Cardiac septum (tissue), 1 donor: ENCODE measurements at regions not wholly inside any gene's neighbourhood (a gene's known extent, or its start where the extent isn't known, plus 50 kb on each side); places are given as distances from the start of the nearest gene placed in this dataset.

ENCODE experiments used
- DNase-seq: peaks from one replicate; pipeline ENCODE4 v3.0.0-alpha.2; 2020; ENCODE audit warnings: low spot score
- intact Hi-C: fragments of 100-400 bp; cut with DNase I; formaldehyde crosslinking; loops from one replicate; pipeline ENCODE4 v1.14.0; 2022
- donor health status: DM: no; HTN: no; CAD: no.

DNA sequence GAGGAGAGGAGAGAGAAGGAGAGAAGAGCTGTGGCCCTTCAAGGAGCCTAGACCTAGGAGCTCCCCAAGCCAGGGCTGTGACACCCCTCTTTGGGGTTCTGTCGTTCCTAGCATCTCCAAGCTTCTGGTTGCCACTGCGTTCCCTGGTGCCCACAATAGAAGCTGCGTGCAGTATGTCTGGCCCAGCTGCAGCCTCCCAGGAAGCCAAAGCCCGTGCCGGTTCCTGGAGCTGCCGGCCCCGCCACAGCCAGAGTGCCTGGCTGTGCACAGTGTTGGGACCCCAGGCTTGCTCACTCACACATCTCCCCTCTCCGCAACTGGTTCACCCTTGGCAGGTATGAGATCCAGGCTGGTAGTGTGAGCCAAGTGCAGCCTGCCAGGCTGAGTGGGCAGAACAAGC is 367.7 kb upstream of the MC4R start:
- intact Hi-C loops, result no loop called here
- DNase-seq, result no peak

DNA sequence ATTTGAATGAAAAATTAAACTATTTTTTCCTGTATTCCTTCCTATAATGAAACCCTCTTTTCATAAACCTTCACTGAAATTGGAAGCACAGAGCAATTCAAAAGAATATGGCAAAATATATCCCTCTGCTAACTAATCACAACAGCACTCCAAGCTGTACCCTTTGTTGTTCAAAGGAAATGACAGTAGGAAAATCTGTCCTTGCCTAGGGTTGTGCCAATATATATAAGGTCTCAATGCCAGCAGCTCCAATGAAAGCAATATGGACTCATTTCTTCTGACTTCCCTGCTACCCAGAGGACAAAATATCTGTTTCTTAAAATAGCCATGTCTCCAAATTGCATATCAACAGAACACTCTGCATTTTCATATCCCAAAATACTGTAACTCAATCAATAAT is 373.9 kb upstream of the MC4R start:
- intact Hi-C loops, result no loop called here
- no peak for DNase-seq

DNA sequence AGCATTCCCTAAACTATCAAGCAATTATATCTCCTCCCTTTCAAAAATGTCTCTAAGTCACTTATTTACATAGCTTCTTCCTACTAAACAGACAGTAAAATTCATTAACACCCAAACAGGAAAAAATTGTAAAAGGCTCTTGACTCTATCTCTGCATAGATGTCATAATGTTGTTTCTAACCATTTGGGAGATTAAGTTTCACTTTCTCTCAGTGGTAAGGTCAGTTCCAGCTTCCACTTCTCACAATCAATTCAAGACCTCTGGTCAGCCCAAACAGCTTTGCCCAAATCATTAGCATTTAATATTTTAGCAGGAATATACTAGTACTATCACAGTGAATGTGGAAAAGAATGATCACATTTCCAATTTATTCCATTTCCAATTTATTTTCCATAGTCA is 374.3 kb upstream of the MC4R start:
- no peak for DNase-seq
- intact Hi-C loops, result no loop called here

DNA sequence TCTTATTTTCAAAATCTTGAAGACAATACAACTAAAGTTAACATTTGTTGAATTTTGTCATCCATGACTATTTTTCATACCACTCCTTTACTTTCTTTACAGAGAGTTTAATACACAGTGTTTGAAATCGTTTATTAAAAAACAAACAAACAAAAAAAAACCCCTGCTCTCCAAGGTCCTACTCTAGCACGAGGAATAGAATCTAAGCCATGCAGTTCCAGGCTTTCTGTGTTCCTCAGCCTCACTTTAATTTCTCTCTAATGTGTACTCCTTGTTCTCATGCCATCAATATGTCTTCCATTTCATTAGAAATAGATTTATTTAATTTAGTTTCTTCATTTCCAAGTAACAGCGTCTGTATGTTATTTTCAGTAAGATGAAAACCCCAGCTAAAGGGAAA is 381.2 kb upstream of the MC4R start:
- DNase-seq, result no peak

DNA sequence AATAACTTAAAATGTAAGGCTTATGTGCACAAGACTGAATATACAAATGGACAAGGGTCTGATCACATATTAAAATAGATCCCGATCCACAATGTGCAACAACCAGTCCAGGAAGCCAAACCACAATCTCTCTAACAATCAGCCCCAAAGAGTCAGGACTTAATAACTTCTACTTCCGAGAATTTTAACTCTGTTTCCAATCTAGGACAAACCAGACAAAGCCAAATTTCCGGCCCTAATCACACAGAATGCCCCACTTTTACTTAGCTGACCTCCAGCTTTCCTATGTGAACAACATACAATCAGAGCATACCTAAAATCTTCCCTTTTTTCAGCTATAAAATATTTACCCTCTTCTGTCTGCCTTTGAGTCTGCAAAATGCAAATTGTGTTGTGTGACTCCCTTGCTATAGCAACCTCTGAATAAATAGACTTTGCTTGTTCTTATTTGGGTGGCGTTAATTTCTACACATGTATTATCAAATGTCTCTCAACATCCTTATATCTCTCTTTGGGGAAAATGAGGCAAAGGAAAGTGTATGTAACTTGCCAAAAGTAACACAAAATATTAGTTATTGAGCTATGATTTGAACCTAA is 381.9 kb upstream of the MC4R start:
- no peak for DNase-seq
- intact Hi-C loops, result no loop called here

More for the DNA sequence above, 381.2 kb upstream of the MC4R start:
- intact Hi-C loops, result no loop called here

DNA sequence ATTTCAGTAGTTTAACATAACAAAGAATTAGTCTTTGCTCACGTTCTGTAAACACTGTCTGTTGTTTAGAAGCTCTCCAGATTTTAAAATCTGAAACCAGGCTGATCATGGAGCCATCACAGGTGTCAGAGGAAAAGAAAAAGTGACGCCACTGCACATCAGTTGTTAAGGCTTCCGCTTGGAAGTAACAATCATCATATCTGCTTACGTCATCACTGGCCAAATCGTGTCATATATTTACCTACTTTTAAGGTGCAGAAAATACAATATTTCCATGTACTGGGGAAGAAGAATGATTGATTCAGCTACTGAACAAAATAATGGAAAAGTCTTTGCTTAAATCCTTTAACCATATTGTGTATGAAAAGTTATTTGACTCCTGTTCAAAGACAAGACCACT is 382.6 kb upstream of the MC4R start:
- intact Hi-C loops, result no loop called here
- no peak for DNase-seq

DNA sequence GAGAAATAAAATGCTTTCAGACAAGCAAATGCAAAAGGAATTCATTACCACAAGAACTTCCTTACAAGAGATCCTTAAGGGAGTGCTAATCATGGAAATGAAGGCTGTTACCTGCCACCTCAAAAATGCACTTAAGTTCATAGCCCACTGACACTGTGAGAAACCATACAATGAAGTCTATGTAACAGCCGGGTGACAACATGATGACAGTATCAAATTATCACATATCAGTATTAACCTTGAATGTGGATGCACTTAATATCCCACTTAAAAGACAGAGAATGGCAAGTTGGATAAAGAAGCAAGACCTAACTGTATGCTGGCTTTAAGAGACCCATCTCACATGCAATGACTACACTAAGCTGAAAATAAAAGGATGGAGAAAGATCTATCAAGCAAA is 403.4 kb upstream of the MC4R start:
- DNase-seq, result no peak
- intact Hi-C loops, result no loop called here

DNA sequence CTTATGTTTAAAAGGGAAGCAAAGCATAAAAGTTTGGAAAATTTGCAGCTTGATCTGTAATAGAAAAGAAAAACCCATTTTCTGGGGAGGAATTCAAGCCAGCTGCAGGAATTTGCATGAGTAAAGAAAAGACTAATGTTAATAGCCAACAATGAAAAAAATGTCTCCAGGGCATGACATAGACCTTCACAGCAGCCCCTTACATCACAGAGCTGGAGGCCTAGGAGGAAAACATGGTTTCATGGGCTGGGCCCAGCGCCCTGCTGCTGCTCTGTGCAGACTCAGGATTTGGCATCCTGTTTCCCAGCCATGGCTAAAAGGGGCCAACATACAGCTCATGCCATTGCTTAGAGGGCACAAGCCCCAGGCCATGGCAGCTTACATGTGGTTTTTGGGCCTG is 411.6 kb upstream of the MC4R start:
- DNase-seq, result no peak
- intact Hi-C loops, result no loop called here

DNA sequence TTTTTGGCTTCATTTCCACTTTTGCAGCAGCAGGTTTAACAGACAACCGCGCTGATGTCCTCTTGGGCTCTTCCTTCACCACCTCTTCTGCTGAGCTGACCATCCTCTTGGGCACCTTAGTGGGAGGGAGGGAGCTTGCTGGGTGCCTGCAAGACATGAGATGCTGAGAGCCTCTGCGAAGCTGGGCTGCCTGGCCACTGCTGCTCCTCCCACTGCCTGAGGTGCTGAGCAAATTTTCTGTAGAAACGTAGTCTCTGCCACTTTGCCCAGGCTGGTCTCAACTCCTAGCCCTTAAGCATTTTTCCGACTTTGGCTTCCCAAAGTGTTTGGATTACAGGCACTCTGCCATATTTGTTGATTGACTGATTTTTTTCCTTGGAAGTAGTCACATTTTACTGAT is 422.2 kb upstream of the MC4R start:
- DNase-seq, result no peak
- intact Hi-C loops, result no loop called here

DNA sequence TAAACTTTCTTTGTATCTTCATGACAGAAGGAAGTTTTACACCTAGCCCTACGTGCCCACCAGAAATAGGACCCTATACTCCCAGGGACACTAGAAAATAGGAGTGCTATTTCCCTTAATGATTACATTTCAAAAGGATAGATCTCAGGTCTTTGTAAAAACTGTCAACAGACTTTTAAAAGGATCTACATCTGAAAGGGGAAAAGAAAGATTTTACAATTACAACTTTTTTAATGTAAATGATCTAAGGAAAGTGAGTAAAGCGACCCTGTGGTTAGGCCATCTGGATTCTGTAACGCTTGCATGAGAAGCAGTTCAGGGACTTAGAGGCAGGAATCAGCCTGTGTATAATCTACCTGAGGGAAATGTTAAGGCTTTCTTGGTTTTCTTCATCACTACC is 431.8 kb upstream of the MC4R start:
- intact Hi-C loops, result no loop called here
- no peak for DNase-seq

DNA sequence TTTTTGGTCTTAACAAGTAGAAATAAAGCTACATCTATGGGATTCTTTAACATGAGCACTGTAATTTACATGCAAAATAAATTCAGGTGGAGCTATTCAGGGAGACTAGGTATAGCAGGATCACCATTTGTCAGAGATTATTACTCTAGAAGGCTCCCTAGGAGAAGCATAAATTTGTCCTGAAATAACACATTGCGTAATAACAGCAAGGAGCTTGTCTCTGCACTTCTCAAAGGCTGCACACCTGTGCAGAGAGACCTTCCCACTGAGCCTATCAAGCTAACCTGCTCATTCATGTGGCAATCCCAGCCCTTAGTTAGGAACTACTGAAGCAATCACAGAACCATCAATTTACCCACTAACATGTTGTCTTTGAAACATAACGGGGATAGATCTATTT is 437.4 kb upstream of the MC4R start:
- intact Hi-C loops, result no loop called here
- no peak for DNase-seq

DNA sequence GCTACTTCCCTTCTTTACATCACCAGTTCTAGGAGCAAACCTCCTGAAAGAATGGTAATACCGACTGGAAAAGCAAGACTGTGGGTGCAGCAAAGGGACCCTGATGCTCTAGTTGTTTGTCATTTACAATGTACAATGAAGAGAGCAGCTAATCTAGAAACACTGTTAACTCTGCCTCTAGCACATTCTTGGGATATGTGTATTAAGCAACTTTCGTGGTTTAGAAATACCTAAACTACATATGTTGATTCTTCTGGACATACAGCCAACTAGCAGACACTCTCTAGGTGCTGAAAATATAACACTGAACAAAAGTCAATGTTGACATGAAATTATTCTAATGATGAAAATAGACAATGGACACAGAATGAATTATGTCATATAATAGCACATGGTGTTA is 440.3 kb upstream of the MC4R start:
- intact Hi-C loops, result no loop called here

DNA sequence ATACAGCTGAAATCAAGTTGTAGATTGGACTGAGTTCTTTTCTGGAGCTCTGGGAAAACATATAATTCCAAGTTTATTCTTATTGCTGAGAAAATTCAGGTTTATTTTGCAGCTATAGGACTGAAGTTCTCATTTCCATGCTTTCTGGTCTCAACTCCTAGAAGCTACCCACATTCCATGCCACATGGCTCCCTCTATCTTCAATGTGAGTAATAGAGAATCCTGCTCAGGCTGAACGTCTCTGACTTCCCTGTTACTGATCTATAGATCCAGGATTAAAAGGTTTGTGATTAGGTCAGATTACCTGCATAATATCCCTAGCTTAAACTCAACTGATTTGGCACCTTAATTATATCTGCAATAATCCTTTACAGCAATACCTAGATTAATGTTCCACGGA is 453.8 kb upstream of the MC4R start:
- no peak for DNase-seq
- intact Hi-C loops, result loop anchor here (10.0 kb wide), 1 partner anchor 142 kb away; no protein-coding TSS in a partner anchor

More for the DNA sequence above, 440.3 kb upstream of the MC4R start:
- DNase-seq, result no peak

DNA sequence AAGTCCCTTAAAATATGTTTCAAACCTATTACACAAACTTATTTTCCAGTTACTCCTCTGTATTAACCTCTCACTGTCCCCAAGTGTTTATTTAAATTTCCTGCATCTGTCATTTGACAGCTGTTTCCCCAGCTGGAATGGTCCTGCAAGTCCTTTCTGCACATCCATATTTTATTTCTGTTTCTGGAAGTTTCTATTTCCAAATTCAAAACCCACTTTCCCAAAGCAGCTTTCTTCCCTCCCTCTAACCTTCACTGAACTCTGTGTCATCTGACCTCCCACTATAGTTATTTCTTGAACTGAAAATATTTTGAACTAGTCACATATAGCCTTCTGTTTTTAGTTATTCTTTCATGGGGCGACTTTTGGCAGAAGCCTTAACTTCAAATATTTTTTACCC is 459.4 kb upstream of the MC4R start:
- intact Hi-C loops, result no loop called here
- DNase-seq, result no peak

DNA sequence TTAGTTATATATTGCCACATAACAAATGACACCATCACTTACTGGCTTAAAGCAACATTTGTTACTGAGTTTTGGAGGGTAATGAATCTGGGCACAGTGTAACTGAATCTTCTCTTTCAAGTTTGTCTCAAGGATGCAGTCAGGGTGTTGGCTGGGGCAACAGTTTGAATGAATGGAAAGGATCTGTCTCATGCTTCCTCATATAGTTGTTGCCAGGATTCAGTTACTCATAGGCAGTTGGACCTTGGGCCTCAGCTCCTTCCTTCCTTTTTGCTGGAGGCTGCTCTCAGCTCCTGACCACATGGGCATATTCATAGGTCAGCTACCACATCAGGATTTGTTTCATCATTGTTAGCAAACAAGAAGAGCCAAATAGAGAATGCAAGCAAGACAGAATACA is 466.1 kb upstream of the MC4R start:
- intact Hi-C loops, result no loop called here
- DNase-seq, result no peak

DNA sequence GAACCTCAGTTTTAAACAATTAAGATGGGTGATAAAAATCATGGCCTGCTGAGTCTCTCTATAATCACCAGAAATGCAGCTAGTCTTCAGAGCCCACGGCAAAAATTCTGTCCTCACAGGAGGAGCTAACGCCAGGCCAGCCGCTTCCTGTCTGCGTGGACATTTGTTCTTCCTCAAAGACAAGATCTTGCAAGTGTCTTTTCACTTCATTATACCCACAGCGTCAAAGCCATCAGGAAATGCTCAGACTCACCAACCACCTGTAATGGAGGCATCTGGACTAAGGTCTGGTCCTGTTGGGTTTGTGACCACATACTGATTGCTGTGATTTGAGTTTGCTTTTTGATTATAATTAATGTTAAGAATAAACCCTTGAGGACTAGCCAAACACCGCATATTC is 473.8 kb upstream of the MC4R start:
- DNase-seq, result no peak
- intact Hi-C loops, result no loop called here

DNA sequence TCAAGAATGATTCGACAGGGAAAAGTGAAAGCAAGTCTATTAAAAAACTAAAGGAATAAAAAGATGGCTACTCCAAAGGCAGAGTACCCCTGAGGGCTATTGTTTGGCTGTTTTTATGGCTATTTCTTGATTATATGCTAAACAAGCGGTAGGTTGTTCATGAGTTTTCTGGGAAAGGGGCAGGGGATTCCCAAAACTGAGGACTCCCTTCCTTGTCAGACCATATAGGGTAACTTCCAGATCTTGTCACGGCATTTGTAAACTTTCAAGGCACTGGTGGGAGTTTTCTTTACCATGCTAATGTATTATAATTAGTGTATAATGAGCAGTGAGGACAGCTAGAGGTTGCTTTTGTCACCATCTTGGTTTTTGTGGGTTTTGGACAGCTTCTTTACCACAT is 474.9 kb upstream of the MC4R start:
- intact Hi-C loops, result no loop called here

DNA sequence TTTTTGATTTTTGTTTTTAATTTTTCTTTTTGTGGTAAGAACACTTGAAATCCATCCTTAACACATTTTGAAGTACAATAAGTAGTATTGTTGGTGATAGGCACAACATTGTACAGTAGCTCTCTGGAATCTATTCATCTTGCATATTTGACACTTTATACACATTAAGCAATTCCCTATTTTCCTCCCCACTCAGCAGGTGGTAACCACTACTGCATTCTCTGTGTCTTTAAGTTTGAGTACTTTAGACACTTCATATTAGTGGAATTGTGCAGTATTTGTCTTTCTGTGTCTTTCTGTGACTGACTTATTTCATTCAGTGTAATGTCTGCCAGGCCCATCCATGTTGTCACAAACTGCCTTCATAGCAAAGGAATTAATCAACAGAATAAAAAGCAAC is 471.7 kb upstream of the CDH20 start:
- intact Hi-C loops, result no loop called here
- no peak for DNase-seq

More for the DNA sequence above, 474.9 kb upstream of the MC4R start:
- no peak for DNase-seq

DNA sequence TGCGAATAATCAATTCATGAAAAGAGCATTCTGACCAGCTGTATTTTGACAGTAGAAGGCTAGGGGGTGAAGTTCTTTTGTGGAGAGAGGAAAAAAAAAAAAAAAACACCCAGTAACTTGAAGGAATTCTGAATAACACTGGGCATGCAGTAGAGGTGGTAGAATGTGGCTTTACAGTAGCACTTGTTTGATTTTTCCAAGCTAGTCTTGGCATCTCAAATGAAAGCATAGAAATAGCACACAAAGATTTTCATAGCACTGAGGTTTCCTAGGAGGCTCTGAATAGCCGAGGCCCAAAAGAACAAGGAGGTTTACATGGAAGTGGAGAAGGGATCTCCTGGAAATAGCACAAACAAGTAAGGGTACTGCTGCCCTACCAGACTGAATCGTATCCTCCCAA is 470.2 kb upstream of the CDH20 start:
- no peak for DNase-seq
- intact Hi-C loops, result no loop called here

DNA sequence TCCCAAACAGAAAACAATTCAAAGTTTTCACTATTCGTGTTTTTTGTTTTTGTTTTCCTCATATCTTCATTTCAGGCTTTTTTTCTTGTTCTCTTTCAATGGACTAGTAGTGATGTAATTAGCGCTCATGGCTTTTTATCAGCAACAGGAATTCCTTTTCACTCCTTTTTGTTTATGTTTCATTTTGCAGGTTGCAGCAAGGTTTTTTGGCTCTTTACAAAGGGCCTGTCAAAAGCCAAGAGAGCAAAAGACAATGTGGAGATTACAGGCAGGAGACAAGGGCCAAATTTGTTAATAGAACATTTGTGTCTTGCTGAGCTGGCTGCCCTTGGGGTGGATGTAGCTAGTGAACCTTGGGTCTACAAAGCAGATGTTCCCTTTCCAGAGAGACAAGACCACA is 467.4 kb upstream of the CDH20 start:
- no peak for DNase-seq
- intact Hi-C loops, result no loop called here

DNA sequence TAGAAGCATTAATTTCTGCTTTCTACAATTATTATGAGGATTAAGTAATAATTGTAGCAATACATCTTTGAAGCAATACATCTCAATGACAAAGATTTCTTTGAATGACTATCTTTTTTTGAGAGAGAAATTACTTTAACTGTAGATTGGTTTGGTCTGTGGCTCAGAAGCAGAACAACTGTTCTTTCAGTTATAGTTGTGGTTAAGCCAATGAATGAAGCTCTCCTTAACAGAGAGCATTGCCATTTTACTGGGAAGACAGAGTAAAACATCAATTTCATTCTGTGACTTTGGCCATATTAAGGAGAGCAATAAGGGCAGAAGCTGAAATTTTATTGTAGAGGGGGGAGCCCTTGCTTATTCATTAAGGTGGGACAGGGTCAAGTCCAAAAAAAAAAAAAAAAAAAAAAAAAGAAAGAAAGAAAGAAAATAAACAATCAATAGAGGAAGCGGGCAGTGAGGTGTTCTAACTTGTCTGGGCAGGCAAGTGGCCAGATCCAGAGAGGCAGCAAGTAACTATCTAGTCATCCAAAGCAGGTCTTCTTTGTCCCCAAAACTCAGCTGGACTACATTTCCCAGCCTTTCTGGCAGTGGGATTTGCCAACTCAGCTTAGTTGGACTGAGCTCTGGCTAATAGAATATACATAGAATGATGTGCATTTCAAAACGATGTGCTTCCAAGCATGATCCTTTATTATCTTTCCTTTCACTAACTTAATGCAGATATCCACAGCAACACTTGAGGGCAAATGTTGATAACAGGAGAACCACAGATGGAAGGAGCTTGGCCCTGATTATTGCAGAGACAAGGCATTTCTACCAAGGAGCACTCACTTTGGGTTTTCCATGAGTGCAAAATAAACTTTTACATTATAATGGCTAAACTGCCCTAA is 462.7 kb upstream of the CDH20 start:
- no peak for DNase-seq
- intact Hi-C loops, result no loop called here
